Mammary epithelial cell (primary cell): ENCODE measurements at regions not wholly inside any gene's neighbourhood (a gene's known extent, or its start where the extent isn't known, plus 50 kb on each side); places are given as distances from the start of the nearest gene placed in this dataset.

Experiments used
- EZH2 ChIP-seq: IDR thresholded peaks from 2 replicates; pipeline ENCODE4 v1.6.1; 2012; ENCODE audit warnings: low read length, inconsistent platforms, borderline replicate concordance
- TF ChIP-seq, protein P1 (sequence below), 2 donors: IDR thresholded peaks in 1 of 2; conservative IDR thresholded peaks in 1 of 2; 2 replicates each; pipeline ENCODE4 v1.5.1; 2011 to 2012; ENCODE audit warnings: inconsistent platforms in 2 of 2, low read length in 2 of 2, mild to moderate bottlenecking in 2 of 2, control low read depth in 1 of 2, low read depth in 1 of 2; ENCODE audit not compliant: insufficient read depth in 1 of 2; ENCODE audit errors: extremely low read depth in 1 of 2

DNA sequence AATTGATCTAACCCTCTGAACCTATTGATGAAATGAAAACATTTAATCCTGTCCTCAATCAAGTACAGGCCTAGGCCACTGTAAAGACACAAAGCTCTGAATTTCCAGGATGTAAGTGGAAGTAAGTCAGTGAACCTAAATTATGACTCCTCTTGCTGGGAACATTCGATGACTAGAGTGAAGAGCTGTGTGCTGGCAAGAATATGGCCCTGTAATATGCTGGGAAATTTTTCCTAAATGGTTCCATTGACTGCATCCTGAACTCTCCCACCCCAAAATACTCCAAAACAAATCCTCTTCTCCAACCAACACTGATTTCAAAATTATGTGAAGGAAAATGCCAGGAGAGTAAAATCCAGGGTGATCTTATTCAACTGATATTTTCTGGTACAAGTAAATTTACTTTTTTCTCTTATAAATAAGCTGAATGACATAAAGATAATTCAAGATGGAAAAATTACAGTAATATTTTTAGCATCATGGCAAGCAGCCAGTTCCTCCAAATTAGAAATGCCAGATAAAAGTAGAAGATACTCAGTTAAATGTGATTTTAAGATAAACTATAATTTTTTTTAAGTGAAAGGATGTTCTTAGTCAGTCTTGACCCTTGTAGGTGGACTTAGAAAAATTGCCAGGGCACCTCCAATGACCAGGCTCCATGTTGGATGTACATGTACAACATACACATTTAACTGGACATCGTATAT, 269.4 kb downstream of the PTGER3 start:
- no peak for TF ChIP-seq EZH2
- TF ChIP-seq, protein P1, sequence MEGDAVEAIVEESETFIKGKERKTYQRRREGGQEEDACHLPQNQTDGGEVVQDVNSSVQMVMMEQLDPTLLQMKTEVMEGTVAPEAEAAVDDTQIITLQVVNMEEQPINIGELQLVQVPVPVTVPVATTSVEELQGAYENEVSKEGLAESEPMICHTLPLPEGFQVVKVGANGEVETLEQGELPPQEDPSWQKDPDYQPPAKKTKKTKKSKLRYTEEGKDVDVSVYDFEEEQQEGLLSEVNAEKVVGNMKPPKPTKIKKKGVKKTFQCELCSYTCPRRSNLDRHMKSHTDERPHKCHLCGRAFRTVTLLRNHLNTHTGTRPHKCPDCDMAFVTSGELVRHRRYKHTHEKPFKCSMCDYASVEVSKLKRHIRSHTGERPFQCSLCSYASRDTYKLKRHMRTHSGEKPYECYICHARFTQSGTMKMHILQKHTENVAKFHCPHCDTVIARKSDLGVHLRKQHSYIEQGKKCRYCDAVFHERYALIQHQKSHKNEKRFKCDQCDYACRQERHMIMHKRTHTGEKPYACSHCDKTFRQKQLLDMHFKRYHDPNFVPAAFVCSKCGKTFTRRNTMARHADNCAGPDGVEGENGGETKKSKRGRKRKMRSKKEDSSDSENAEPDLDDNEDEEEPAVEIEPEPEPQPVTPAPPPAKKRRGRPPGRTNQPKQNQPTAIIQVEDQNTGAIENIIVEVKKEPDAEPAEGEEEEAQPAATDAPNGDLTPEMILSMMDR (conservative IDR thresholded peaks at IDR 0.05 in 1 of 2, IDR thresholded peaks at IDR 0.05 in 1 of 2; ENCODE audit: extremely low read depth in 1 of 2, insufficient read depth in 1 of 2, low read depth in 1 of 2, low read length in 2 of 2), result no peak
